Endothelial cell of umbilical vein (primary cell): ENCODE measurements at regions not wholly inside any gene's neighbourhood (a gene's known extent, or its start where the extent isn't known, plus 50 kb on each side); places are given as distances from the start of the nearest gene placed in this dataset.

Source experiments
- BruUV-seq: library from RNA; stranded (reverse); fragments of 400-500 nt; replicated peaks from 2 replicates; lab custom pipeline; 2021; lab: Mats Ljungman, UMichigan
- CTCF ChIA-PET: fragments of 300-600, 350-600 bp; sonication (Branson Sonifier 250); formaldehyde crosslinking; loops from one replicate; lab custom pipeline; 2021; ENCODE audit warnings: antibody characterized with exemption, inconsistent platforms; lab: Charles Lee
- POLR2A ChIA-PET: fragments of 300-600, 350-600 bp; sonication (Branson Sonifier 250); formaldehyde crosslinking; loops from one replicate; lab custom pipeline; 2021; ENCODE audit warnings: antibody characterized with exemption, inconsistent platforms; lab: Charles Lee
- DNase-seq: peaks from one replicate; pipeline ENCODE4 v3.0.0-alpha.2; 2011; ENCODE audit warnings: low read depth, low spot score
- FAIRE-seq: peaks from 2 replicates; lab custom pipeline; 2011; peaks lifted over from hg19 to GRCh38; lab: Jason Lieb, UNC
- H2AFZ ChIP-seq: 2 replicates; pipeline ENCODE4 v1.6.0; 2012; ENCODE audit warnings: low read depth, low read length, control low read depth, inconsistent platforms
- H3K27ac ChIP-seq: 2 replicates; pipeline ENCODE4 v1.5.1; 2011; ENCODE audit warnings: low read depth, mild to moderate bottlenecking, control low read depth, low read length, moderate library complexity; ENCODE audit not compliant: insufficient read depth
- H3K27me3 ChIP-seq, 2 experiments: 2 replicates each; pipeline versions ENCODE4 v1.6.0 to v1.6.1; 2011; ENCODE audit warnings: low read length in 2 of 2, mixed read lengths in 1 of 2; ENCODE audit not compliant: control insufficient read depth in 2 of 2, insufficient read depth in 2 of 2
- H3K36me3 ChIP-seq, 2 experiments: 2 replicates in 1 of 2; 3 replicates in 1 of 2; pipeline ENCODE4 v1.5.1; 2011; ENCODE audit warnings: low read length in 2 of 2, mild to moderate bottlenecking in 1 of 2, moderate library complexity in 1 of 2; ENCODE audit not compliant: control insufficient read depth in 2 of 2, insufficient read depth in 2 of 2; ENCODE audit errors: extremely low read depth in 1 of 2
- H3K4me1 ChIP-seq: 3 replicates; pipeline ENCODE4 v1.5.1; 2011; ENCODE audit warnings: mild to moderate bottlenecking, low read length; ENCODE audit not compliant: control insufficient read depth, insufficient read depth; ENCODE audit errors: extremely low read depth
- H3K4me2 ChIP-seq: 2 replicates; pipeline ENCODE4 v1.6.1; 2011; ENCODE audit warnings: low read length, control low read depth, mixed read lengths; ENCODE audit not compliant: insufficient read depth
- H3K4me3 ChIP-seq, 3 experiments: fragments of 200-600 bp in 1 of 3; sonication (generic), shearing (Covaris generic) in 1 of 3; replicated peaks in 1 of 3; 2 replicates each; pipeline ENCODE4 v1.5.1; 2011 to 2016; ENCODE audit warnings: control low read depth in 3 of 3, low read length in 3 of 3, mild to moderate bottlenecking in 2 of 3, inconsistent platforms in 1 of 3, low read depth in 1 of 3, moderate library complexity in 1 of 3; ENCODE audit not compliant: insufficient read depth in 1 of 3
- H3K79me2 ChIP-seq: 2 replicates; pipeline ENCODE4 v1.6.0; 2012; ENCODE audit warnings: low read length, inconsistent platforms; ENCODE audit not compliant: control insufficient read depth, insufficient read depth
- H3K9ac ChIP-seq: replicated peaks from 2 replicates; pipeline ENCODE3; 2011; ENCODE audit warnings: low read length, control low read depth; ENCODE audit not compliant: insufficient read depth; ENCODE audit errors: extremely low read depth
- H3K9me1 ChIP-seq: replicated peaks from 3 replicates; pipeline ENCODE4 v1.6.0; 2011; ENCODE audit warnings: mild to moderate bottlenecking, low read length; ENCODE audit not compliant: control insufficient read depth, insufficient read depth; ENCODE audit errors: extremely low read depth
- H3K9me3 ChIP-seq: replicated peaks from 2 replicates; pipeline ENCODE4 v1.5.1; 2012; ENCODE audit warnings: low read length, inconsistent platforms; ENCODE audit not compliant: control insufficient read depth, insufficient read depth
- H4K20me1 ChIP-seq: replicated peaks from 2 replicates; pipeline ENCODE3; 2011; ENCODE audit warnings: mild to moderate bottlenecking, low read length; ENCODE audit not compliant: control insufficient read depth, insufficient read depth; ENCODE audit errors: extremely low read depth
- EZH2 ChIP-seq: IDR thresholded peaks from 2 replicates; pipeline ENCODE4 v1.6.1; 2012; ENCODE audit warnings: borderline replicate concordance, low read depth, mild to moderate bottlenecking, moderate library complexity, low read length, inconsistent platforms; ENCODE audit not compliant: severe bottlenecking
- FOS ChIP-seq: IDR thresholded peaks from 2 replicates; pipeline ENCODE4 v1.6.1; 2011; ENCODE audit warnings: mild to moderate bottlenecking, low read length, moderate library complexity, borderline replicate concordance; ENCODE audit not compliant: insufficient read depth
- JUN ChIP-seq: IDR thresholded peaks from 2 replicates; pipeline ENCODE4 v1.6.1; 2011; ENCODE audit warnings: borderline replicate concordance, low read depth; ENCODE audit not compliant: insufficient read length, insufficient read depth
- MYC ChIP-seq: IDR thresholded peaks from one replicate; pipeline ENCODE4 v1.6.1; 2011; ENCODE audit warnings: mild to moderate bottlenecking, low read depth, low read length
- POLR2A ChIP-seq: IDR thresholded peaks from 2 replicates; pipeline ENCODE4 v1.6.1; 2012; ENCODE audit warnings: low read depth, mild to moderate bottlenecking, control low read depth, low read length
- POLR2AphosphoS5 ChIP-seq: IDR thresholded peaks from 2 replicates; pipeline ENCODE4 v1.6.1; 2012; ENCODE audit warnings: low read depth, mild to moderate bottlenecking, control low read depth, low read length, moderate library complexity; ENCODE audit not compliant: insufficient read depth
- dilution Hi-C: fragments of 300-500 bp; cut with MboI; formaldehyde crosslinking; loops from one replicate; pipeline ENCODE4 v1.15.0; 2019; ENCODE audit warnings: low sequenced_read_pairs; ENCODE audit not compliant: extremely low pct_ligation_motif_present
- intact Hi-C: fragments of 100-400 bp; cut with micrococcal nuclease; formaldehyde crosslinking; loops from one replicate; pipeline ENCODE4 v1.10.0; 2022
- TF ChIP-seq, protein P1 (sequence below), 2 donors: IDR thresholded peaks; 1 replicate in 1 of 2; 2 replicates in 1 of 2; pipeline ENCODE4 v1.5.1; 2011; ENCODE audit warnings: low read length in 2 of 2, mild to moderate bottlenecking in 2 of 2, moderate library complexity in 2 of 2, control low read depth in 1 of 2, inconsistent platforms in 1 of 2, low read depth in 1 of 2; ENCODE audit not compliant: insufficient read depth in 1 of 2; ENCODE audit errors: extremely low read depth in 1 of 2

DNA sequence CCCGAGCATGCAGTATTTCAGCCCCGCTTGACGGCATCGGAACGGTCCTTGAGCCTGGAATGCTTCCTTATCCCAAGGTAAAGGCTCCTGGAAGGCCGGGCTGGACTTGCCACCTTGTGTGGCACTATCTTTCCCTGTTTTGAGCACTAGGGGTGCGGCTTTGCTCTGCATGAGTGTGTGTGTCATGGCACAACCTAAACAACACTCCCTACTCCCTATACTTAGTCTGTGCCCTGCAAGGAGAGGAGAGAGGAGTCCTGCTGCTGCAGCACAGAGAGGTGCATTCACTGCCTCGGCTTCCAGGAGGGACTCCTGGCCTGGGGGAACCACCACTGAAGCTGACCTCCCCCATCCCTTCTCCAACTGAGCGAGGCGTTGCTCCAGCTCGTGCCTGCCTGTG is 60.4 kb upstream of the BACE2 start:
- Histone ChIP-seq H3K27me3 (no peaks in the 10 kb centered on the region), H3K4me2 (no peak overlapping the region), H2AFZ (no peak overlapping the region), H3K79me2 (no peaks in the 10 kb centered on the region), H3K9ac (no peak overlapping the region), H3K9me1 (no peaks in the 10 kb centered on the region), H3K4me3 (no peak overlapping the region), H4K20me1 (no peaks in the 10 kb centered on the region), H3K9me3 (no peaks in the 10 kb centered on the region), H3K27ac (no peak overlapping the region), H3K36me3 (no peaks in the 10 kb centered on the region), H3K4me1 (no peaks in the 10 kb centered on the region)
- ChIA-PET POLR2A (no interaction called here), CTCF (no interaction called here)
- FAIRE-seq = no peak
- dilution Hi-C loops = no loop called here
- TF ChIP-seq JUN (no peak), POLR2A (no peak), MYC (no peak), POLR2AphosphoS5 (no peak), EZH2 (no peak), FOS (no peak)
- TF ChIP-seq, protein P1, sequence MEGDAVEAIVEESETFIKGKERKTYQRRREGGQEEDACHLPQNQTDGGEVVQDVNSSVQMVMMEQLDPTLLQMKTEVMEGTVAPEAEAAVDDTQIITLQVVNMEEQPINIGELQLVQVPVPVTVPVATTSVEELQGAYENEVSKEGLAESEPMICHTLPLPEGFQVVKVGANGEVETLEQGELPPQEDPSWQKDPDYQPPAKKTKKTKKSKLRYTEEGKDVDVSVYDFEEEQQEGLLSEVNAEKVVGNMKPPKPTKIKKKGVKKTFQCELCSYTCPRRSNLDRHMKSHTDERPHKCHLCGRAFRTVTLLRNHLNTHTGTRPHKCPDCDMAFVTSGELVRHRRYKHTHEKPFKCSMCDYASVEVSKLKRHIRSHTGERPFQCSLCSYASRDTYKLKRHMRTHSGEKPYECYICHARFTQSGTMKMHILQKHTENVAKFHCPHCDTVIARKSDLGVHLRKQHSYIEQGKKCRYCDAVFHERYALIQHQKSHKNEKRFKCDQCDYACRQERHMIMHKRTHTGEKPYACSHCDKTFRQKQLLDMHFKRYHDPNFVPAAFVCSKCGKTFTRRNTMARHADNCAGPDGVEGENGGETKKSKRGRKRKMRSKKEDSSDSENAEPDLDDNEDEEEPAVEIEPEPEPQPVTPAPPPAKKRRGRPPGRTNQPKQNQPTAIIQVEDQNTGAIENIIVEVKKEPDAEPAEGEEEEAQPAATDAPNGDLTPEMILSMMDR (IDR thresholded peaks at IDR 0.05; ENCODE audit: extremely low read depth in 1 of 2, insufficient read depth in 1 of 2, low read depth in 1 of 2, low read length in 2 of 2) = no peak
- no peak for DNase-seq
- BruUV-seq = no TSS peak
- intact Hi-C loops = no loop called here
